Mesenchymal stem cell (in vitro differentiated cells and primary cell): ENCODE measurements at regions not wholly inside any gene's neighbourhood (a gene's known extent, or its start where the extent isn't known, plus 50 kb on each side); places are given as distances from the start of the nearest gene placed in this dataset.

Experiments used
- DNase-seq: peaks from one replicate; pipeline ENCODE4 v3.0.0-alpha.2; 2013
- H2AFZ ChIP-seq: one replicate; pipeline ENCODE4 v1.6.1; 2013; ENCODE audit warnings: low read depth, mild to moderate bottlenecking, control low read depth, inconsistent platforms, low read length, moderate library complexity
- H2AK5ac ChIP-seq: 2 replicates; pipeline ENCODE4 v1.6.1; 2013; ENCODE audit warnings: low read length, moderate library complexity, mild to moderate bottlenecking, inconsistent platforms; ENCODE audit not compliant: severe bottlenecking
- H2BK120ac ChIP-seq: one replicate; pipeline ENCODE4 v1.6.1; 2013; ENCODE audit warnings: low read depth, mild to moderate bottlenecking, inconsistent platforms, low read length, moderate library complexity
- H2BK12ac ChIP-seq, 2 experiments: one replicate each; pipeline ENCODE4 v1.6.1; 2013; ENCODE audit warnings: inconsistent platforms in 2 of 2, low read length in 2 of 2, mild to moderate bottlenecking in 2 of 2, moderate library complexity in 2 of 2, control low read depth in 1 of 2
- H2BK15ac ChIP-seq: one replicate; pipeline ENCODE4 v1.6.1; 2013; ENCODE audit warnings: mild to moderate bottlenecking, low read depth, inconsistent platforms; ENCODE audit not compliant: poor library complexity, severe bottlenecking
- H2BK5ac ChIP-seq: 2 replicates; pipeline ENCODE4 v1.6.1; 2013; ENCODE audit warnings: low read depth, mild to moderate bottlenecking, low read length, control low read depth, inconsistent platforms; ENCODE audit not compliant: poor library complexity, severe bottlenecking
- H3K14ac ChIP-seq, 2 experiments: one replicate each; pipeline ENCODE4 v1.6.1; 2013; ENCODE audit warnings: inconsistent platforms in 2 of 2, low read length in 2 of 2, control low read depth in 1 of 2, mild to moderate bottlenecking in 1 of 2, moderate library complexity in 1 of 2
- H3K18ac ChIP-seq, 2 experiments: one replicate each; pipeline ENCODE4 v1.6.1; 2013; ENCODE audit warnings: inconsistent platforms in 2 of 2, low read length in 2 of 2, control low read depth in 1 of 2, low read depth in 1 of 2, mild to moderate bottlenecking in 1 of 2
- H3K23ac ChIP-seq, 2 experiments: one replicate each; pipeline ENCODE4 v1.6.1; 2013; ENCODE audit warnings: inconsistent platforms in 2 of 2, low read length in 2 of 2, mild to moderate bottlenecking in 2 of 2, moderate library complexity in 2 of 2, control low read depth in 1 of 2
- H3K27ac ChIP-seq: 2 replicates; pipeline ENCODE4 v1.5.1; 2013; ENCODE audit warnings: mild to moderate bottlenecking, moderate library complexity, low read length, control low read depth, inconsistent platforms; ENCODE audit not compliant: poor library complexity, severe bottlenecking
- H3K27me3 ChIP-seq, 2 experiments: 2 replicates each; pipeline versions ENCODE4 v1.6.1 to v1.7.0; 2013; ENCODE audit warnings: low read length in 2 of 2, mild to moderate bottlenecking in 2 of 2, moderate library complexity in 2 of 2, control low read depth in 1 of 2, inconsistent platforms in 1 of 2; ENCODE audit not compliant: control insufficient read depth in 1 of 2, insufficient read depth in 1 of 2
- H3K36me3 ChIP-seq, 2 experiments: 2 replicates each; pipeline versions ENCODE4 v1.6.1 to v1.7.0; 2013; ENCODE audit warnings: low read length in 2 of 2, control low read depth in 1 of 2, inconsistent platforms in 1 of 2, low read depth in 1 of 2, mild to moderate bottlenecking in 1 of 2; ENCODE audit not compliant: insufficient read depth in 2 of 2, control insufficient read depth in 1 of 2
- H3K4ac ChIP-seq, 2 experiments: one replicate each; pipeline ENCODE4 v1.6.1; 2013; ENCODE audit warnings: inconsistent platforms in 2 of 2, low read length in 2 of 2, mild to moderate bottlenecking in 2 of 2, moderate library complexity in 2 of 2, control low read depth in 1 of 2, low read depth in 1 of 2
- H3K4me1 ChIP-seq: 2 replicates; pipeline ENCODE4 v1.6.1; 2013; ENCODE audit warnings: low read depth, low read length, control low read depth; ENCODE audit not compliant: control insufficient read depth, insufficient read depth
- H3K4me2 ChIP-seq: 2 replicates; pipeline ENCODE4 v1.6.1; 2013; ENCODE audit warnings: low read length, mild to moderate bottlenecking, inconsistent platforms; ENCODE audit not compliant: poor library complexity, severe bottlenecking
- H3K4me3 ChIP-seq, 2 experiments: 2 replicates each; pipeline versions ENCODE4 v1.5.1 to v1.7.0; 2013; ENCODE audit warnings: low read length in 2 of 2, mild to moderate bottlenecking in 2 of 2, control low read depth in 1 of 2, low read depth in 1 of 2; ENCODE audit not compliant: insufficient read depth in 1 of 2
- H3K79me1 ChIP-seq: replicated peaks from 2 replicates; pipeline ENCODE4 v1.6.1; 2013; ENCODE audit warnings: mild to moderate bottlenecking, control low read depth, low read length, inconsistent platforms; ENCODE audit not compliant: poor library complexity, severe bottlenecking
- H3K9ac ChIP-seq: 2 replicates; pipeline ENCODE4 v1.7.0; 2013; ENCODE audit warnings: mild to moderate bottlenecking, low read length, moderate library complexity
- H3K9me3 ChIP-seq: 2 replicates; pipeline ENCODE4 v1.7.0; 2013; ENCODE audit warnings: mild to moderate bottlenecking, low read length; ENCODE audit not compliant: control insufficient read depth
- H4K8ac ChIP-seq: one replicate; pipeline ENCODE4 v1.6.1; 2013; ENCODE audit warnings: inconsistent platforms, mild to moderate bottlenecking, low read length, moderate library complexity
- H4K91ac ChIP-seq: one replicate; pipeline ENCODE4 v1.6.1; 2013; ENCODE audit warnings: mild to moderate bottlenecking, low read length, inconsistent platforms
- WGBS: methylation state at CpG from one replicate; pipeline ENCODE4 v1.1.7; 2013; ENCODE audit warnings: mixed read lengths; 5-methylcytosine and 5-hydroxymethylcytosine counted together

DNA sequence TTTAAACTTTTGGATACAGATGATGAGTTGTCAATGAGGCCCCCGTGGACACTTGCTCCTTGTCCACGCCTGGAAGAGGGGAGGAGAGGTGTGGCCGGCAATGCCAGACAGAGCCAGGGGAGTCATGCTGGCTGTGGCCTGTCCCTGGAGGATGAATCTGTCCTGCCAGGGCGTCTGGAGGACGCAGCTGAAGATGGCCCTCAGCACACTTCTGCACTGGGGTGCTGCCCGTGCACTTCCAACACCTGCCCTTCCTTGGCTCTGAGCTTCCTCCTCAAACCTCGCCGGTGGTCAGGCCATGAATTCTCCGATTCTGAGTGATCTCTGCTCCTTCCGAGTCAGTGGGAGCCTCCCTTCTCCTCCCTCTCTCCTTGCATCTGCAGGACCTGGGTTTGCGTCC is 56.4 kb downstream of the KCNF1 start:
- Histone ChIP-seq H3K9me3 (no peaks in the 10 kb centered on the region), H3K79me1 (no peaks in the 10 kb centered on the region), H2BK12ac (no peak overlapping the region), H3K18ac (no peak overlapping the region), H3K27me3 (peaks cover 50 to 54% of the 10 kb centered on the region in 2 experiments), H2BK15ac (no peak overlapping the region), H2AK5ac (no peak overlapping the region), H2BK120ac (no peak overlapping the region), H4K91ac (peak overlapping the region; percentile 35), H2AFZ (no peak overlapping the region), H3K23ac (no peak overlapping the region), H2BK5ac (no peak overlapping the region), H3K4me3 (no peak overlapping the region), H4K8ac (no peak overlapping the region), H3K14ac (no peak overlapping the region), H3K4me2 (no peak overlapping the region), H3K27ac (no peak overlapping the region), H3K36me3 (no peaks in the 10 kb centered on the region), H3K4me1 (no peaks in the 10 kb centered on the region), H3K9ac (no peak overlapping the region), H3K4ac (no peak overlapping the region)
- DNase-seq: no peak
- WGBS: 95% methylated on average over 11 of the region's 11 CpGs

GRCh38 chr2:10970666-10971065 is 58.9 kb downstream of the KCNF1 start:
- H3K79me1 ChIP-seq: no peaks in the 10 kb centered on the region
- H4K8ac ChIP-seq: no peak overlapping the region
- no peak overlapping the region for H3K9ac ChIP-seq
- H3K9me3 ChIP-seq: no peaks in the 10 kb centered on the region
- no peak overlapping the region for H3K4me2 ChIP-seq
- H2BK5ac ChIP-seq: no peak overlapping the region
- no peak overlapping the region for H2BK120ac ChIP-seq
- H3K4me3 ChIP-seq: no peak overlapping the region
- peaks cover 31 to 44% of the 10 kb centered on the region in 2 experiments for H3K27me3 ChIP-seq
- no peak overlapping the region for H3K4ac ChIP-seq
- no peak overlapping the region for H2AK5ac ChIP-seq
- no peak for DNase-seq
- H3K18ac ChIP-seq: no peak overlapping the region
- no peak overlapping the region for H3K14ac ChIP-seq
- 50% methylated on average over 2 of the region's 3 CpGs for WGBS
- no peak overlapping the region for H3K27ac ChIP-seq
- no peak overlapping the region for H2AFZ ChIP-seq
- no peak overlapping the region for H3K23ac ChIP-seq
- no peak overlapping the region for H4K91ac ChIP-seq
- no peaks in the 10 kb centered on the region for H3K36me3 ChIP-seq
- no peaks in the 10 kb centered on the region for H3K4me1 ChIP-seq
- no peak overlapping the region for H2BK12ac ChIP-seq
- no peak overlapping the region for H2BK15ac ChIP-seq

DNA sequence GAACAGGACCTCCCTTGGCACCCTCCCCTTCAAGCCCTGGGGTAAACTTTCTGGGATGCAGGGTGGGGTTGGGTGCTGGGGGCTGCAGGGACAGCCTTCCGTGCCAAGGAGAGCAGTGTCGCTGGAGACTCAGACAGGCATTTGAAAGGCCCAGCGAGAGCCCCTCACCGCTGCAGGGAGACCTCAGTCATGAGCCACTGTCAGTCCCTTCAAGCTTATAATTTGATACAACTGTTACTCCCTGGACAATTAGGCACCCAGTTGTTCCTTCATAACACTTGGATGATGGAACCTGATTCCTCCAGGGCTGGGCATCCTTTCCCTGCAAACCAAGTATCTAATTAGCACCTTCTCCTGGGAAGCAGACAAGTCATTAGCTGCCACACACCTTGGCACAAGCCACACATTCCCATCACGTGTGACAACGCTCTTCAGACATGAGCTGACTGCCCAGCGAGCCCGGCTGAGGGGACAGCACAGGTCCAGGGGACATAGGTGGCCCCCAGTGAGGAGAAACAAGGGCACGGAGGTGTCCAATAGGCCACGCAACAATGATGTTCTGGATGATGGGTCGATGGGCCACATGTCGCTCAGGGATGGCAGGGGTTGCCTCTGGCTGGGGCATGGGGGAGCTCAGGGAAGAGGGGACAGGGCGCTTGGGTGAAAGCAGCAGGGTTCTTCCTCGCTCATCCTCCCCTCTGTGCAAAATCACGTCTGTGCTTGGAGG is 59.6 kb downstream of the KCNF1 start:
- H3K36me3 ChIP-seq: no peaks in the 10 kb centered on the region
- no peak overlapping the region for H2AFZ ChIP-seq
- H4K91ac ChIP-seq: no peak overlapping the region
- H3K4me3 ChIP-seq: no peak overlapping the region
- H3K9ac ChIP-seq: no peak overlapping the region
- no peak overlapping the region for H3K4ac ChIP-seq
- H3K9me3 ChIP-seq: no peaks in the 10 kb centered on the region
- H3K79me1 ChIP-seq: no peaks in the 10 kb centered on the region
- no peak overlapping the region for H3K27ac ChIP-seq
- H3K27me3 ChIP-seq: peaks cover 24 to 39% of the 10 kb centered on the region in 2 experiments
- no peak overlapping the region for H3K4me2 ChIP-seq
- H2BK120ac ChIP-seq: peak overlapping the region; percentile 80
- H4K8ac ChIP-seq: no peak overlapping the region
- H3K18ac ChIP-seq: no peak overlapping the region
- H2BK15ac ChIP-seq: no peak overlapping the region
- H3K23ac ChIP-seq: peak overlapping the region in 1 of 2 experiments; percentile 31
- H3K14ac ChIP-seq: peak overlapping the region in 1 of 2 experiments; percentile 51
- no peak overlapping the region for H2BK5ac ChIP-seq
- H2AK5ac ChIP-seq: no peak overlapping the region
- 85% methylated on average over 15 of the region's 15 CpGs for WGBS
- H3K4me1 ChIP-seq: no peaks in the 10 kb centered on the region
- DNase-seq: no peak
- peak overlapping the region in 1 of 2 experiments; percentile 66 for H2BK12ac ChIP-seq

GRCh38 chr2:10971888-10972260 is 60.1 kb downstream of the KCNF1 start:
- Histone ChIP-seq H3K4me2 (no peak overlapping the region), H2AK5ac (no peak overlapping the region), H3K27me3 (peaks cover 19 to 40% of the 10 kb centered on the region in 2 experiments), H3K4me1 (no peaks in the 10 kb centered on the region), H3K27ac (no peak overlapping the region), H4K91ac (no peak overlapping the region), H4K8ac (no peak overlapping the region), H2BK120ac (peak overlapping the region; percentile 80), H2BK12ac (no peak overlapping the region), H3K18ac (no peak overlapping the region), H3K4me3 (no peak overlapping the region), H3K23ac (peak overlapping the region in 1 of 2 experiments; percentile 68), H2AFZ (peak overlapping the region; percentile 30), H3K9me3 (no peaks in the 10 kb centered on the region), H3K9ac (no peak overlapping the region), H2BK5ac (no peak overlapping the region), H3K79me1 (no peaks in the 10 kb centered on the region), H3K36me3 (no peaks in the 10 kb centered on the region), H3K4ac (no peak overlapping the region), H3K14ac (peak overlapping the region in 1 of 2 experiments; percentile 56), H2BK15ac (no peak overlapping the region)
- WGBS: 48% methylated on average over 6 of the region's 8 CpGs
- no peak for DNase-seq
